GM23248 (cell line): ENCODE measurements at regions not wholly inside any gene's neighbourhood (a gene's known extent, or its start where the extent isn't known, plus 50 kb on each side); places are given as distances from the start of the nearest gene placed in this dataset.

Experiments
- DNase-seq: peaks from one replicate; pipeline ENCODE4 v3.0.0-alpha.2; 2015
- H2AFZ ChIP-seq: fragments of 200-600 bp; sonication (generic); 2 replicates; pipeline ENCODE4 v1.6.1; 2016; ENCODE audit warnings: antibody characterized with exemption
- H3F3A ChIP-seq: fragments of 200-600 bp; sonication (generic); 2 replicates; pipeline ENCODE4 v1.6.1; 2016; ENCODE audit warnings: mild to moderate bottlenecking, antibody characterized with exemption, mixed run types; ENCODE audit not compliant: insufficient read depth
- H3K27ac ChIP-seq: fragments of 200-600 bp; sonication (generic); 2 replicates; pipeline ENCODE4 v1.5.1; 2016; ENCODE audit warnings: mild to moderate bottlenecking
- H3K27me3 ChIP-seq: fragments of 200-600 bp; sonication (generic); replicated peaks from 2 replicates; pipeline ENCODE4 v1.6.1; 2016; ENCODE audit warnings: mild to moderate bottlenecking; ENCODE audit not compliant: insufficient read depth
- H3K36me3 ChIP-seq: fragments of 200-600 bp; sonication (generic); 2 replicates; pipeline ENCODE4 v1.6.1; 2016; ENCODE audit warnings: low read depth, mild to moderate bottlenecking
- H3K4me1 ChIP-seq: fragments of 200-600 bp; sonication (generic); 2 replicates; pipeline ENCODE4 v1.6.1; 2016; ENCODE audit warnings: mild to moderate bottlenecking; ENCODE audit not compliant: insufficient read depth
- H3K4me2 ChIP-seq: fragments of 200-600 bp; sonication (generic); one replicate; pipeline ENCODE4 v1.6.1; 2016; ENCODE audit warnings: mild to moderate bottlenecking; ENCODE audit not compliant: unreplicated experiment
- H3K4me3 ChIP-seq: fragments of 200-600 bp; sonication (generic); 2 replicates; pipeline ENCODE4 v1.5.1; 2016; ENCODE audit warnings: mild to moderate bottlenecking
- H3K79me2 ChIP-seq: fragments of 200-600 bp; sonication (generic); 2 replicates; pipeline ENCODE4 v1.6.1; 2016; ENCODE audit warnings: mild to moderate bottlenecking; ENCODE audit not compliant: insufficient read depth
- H3K9ac ChIP-seq: fragments of 200-600 bp; sonication (generic); 2 replicates; pipeline ENCODE4 v1.6.1; 2016; ENCODE audit warnings: mild to moderate bottlenecking
- H3K9me2 ChIP-seq: fragments of 200-600 bp; sonication (generic); 2 replicates; pipeline ENCODE4 v1.6.1; 2016; ENCODE audit warnings: mixed run types, mild to moderate bottlenecking, moderate library complexity; ENCODE audit not compliant: insufficient read depth
- H3K9me3 ChIP-seq: fragments of 200-600 bp; sonication (generic); one replicate; pipeline ENCODE4 v1.6.1; 2017; ENCODE audit warnings: low read depth
- H4K20me1 ChIP-seq: fragments of 200-600 bp; sonication (generic); 2 replicates; pipeline ENCODE4 v1.6.0; 2016; ENCODE audit not compliant: insufficient read depth
- EZH2 ChIP-seq: fragments of 200-600 bp; sonication (generic); IDR thresholded peaks from 2 replicates; pipeline ENCODE4 v1.6.1; 2018; ENCODE audit warnings: antibody characterized with exemption, mild to moderate bottlenecking; ENCODE audit not compliant: insufficient read depth, poor library complexity, severe bottlenecking
- EZH2phosphoT487 ChIP-seq: fragments of 200-600 bp; sonication (generic); IDR thresholded peaks from 2 replicates; pipeline ENCODE4 v1.6.1; 2018; ENCODE audit warnings: antibody characterized with exemption, moderate library complexity, mild to moderate bottlenecking, low read depth; ENCODE audit not compliant: insufficient read depth
- WGBS, 2 experiments: methylation state at CpG; one replicate each; pipeline ENCODE4 v1.1.6; 2015 to 2017; ENCODE audit warnings: low lambda C conversion rate in 2 of 2, low coverage in 1 of 2; ENCODE audit errors: missing lambda C conversion rate in 2 of 2; 5-methylcytosine and 5-hydroxymethylcytosine counted together
- in situ Hi-C: fragments of 300-500 bp; cut with MboI; formaldehyde crosslinking; loops from 2 replicates; pipeline ENCODE4 v1.15.0; 2020

DNA sequence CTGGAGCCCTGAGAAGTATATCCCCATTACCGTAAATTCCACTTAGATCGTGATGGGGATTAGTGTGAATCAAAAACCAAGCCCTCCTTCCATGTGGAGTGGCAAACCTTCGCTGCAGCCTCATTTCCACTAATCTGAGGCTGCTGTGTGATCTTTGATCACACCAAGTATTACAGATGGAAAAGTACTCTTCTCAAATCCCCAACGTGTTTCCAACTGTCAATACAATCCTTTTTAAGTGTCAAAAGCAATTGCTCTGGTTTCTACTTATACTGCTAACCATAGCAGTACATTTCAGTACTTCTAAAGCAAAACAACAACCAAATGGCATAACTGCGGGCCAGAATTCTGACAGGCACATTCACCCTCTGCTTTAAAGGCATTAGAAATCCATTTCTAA, 307.7 kb upstream of the ADAMTS16 start:
- no peak for DNase-seq
- Histone ChIP-seq H3F3A (no peaks in the 10 kb centered on the region), H3K9ac (no peak overlapping the region), H3K4me3 (no peak overlapping the region), H3K4me1 (no peaks in the 10 kb centered on the region), H4K20me1 (no peaks in the 10 kb centered on the region), H3K79me2 (no peaks in the 10 kb centered on the region), H3K9me2 (no peaks in the 10 kb centered on the region), H3K27me3 (no peaks in the 10 kb centered on the region), H2AFZ (no peak overlapping the region), H3K9me3 (no peaks in the 10 kb centered on the region), H3K27ac (no peak overlapping the region), H3K36me3 (no peaks in the 10 kb centered on the region), H3K4me2 (no peak overlapping the region)
- in situ Hi-C loops, result no loop called here
- 26 to 33% methylated on average over 5 of the region's 5 CpGs for WGBS, 2 experiments
- TF ChIP-seq EZH2phosphoT487, result no peak
- no peak for TF ChIP-seq EZH2

DNA sequence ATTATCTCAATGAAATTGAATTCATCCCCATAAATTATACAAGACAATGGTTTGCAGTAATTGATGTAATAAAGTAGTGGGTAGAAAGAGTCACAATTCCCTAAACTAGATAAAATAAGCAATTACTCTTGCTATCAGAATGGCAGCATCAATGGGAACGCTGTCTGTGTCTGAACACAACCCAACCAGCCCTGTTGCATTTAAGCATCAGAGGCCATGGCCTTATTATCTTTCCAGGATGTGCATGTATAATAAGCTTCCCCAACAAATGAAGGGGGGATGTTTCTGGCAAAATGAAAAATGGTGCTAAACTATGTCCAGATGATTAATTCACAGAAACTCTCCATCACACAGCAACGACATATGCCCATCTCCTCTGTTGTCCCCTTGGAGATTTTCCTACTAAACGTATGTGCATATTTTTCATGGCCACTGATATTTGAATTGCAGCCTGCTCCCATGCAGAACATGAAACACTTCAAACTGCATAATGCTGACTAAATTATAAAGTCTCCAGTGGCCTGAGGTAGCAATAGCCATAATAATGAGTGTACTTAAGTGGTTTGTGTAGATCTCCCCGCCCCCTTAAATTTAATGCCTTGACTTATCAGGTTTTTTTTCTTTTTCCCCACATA, 306.9 kb upstream of the ADAMTS16 start:
- Histone ChIP-seq H3K79me2 (no peaks in the 10 kb centered on the region), H2AFZ (no peak overlapping the region), H3K4me3 (no peak overlapping the region), H3K36me3 (no peaks in the 10 kb centered on the region), H4K20me1 (no peaks in the 10 kb centered on the region), H3K27me3 (no peaks in the 10 kb centered on the region), H3K9ac (no peak overlapping the region), H3K4me2 (no peak overlapping the region), H3F3A (no peaks in the 10 kb centered on the region), H3K27ac (no peak overlapping the region), H3K9me3 (no peaks in the 10 kb centered on the region), H3K9me2 (no peaks in the 10 kb centered on the region), H3K4me1 (no peaks in the 10 kb centered on the region)
- 21 to 25% methylated on average over 4 of the region's 4 CpGs for WGBS, 2 experiments
- no peak for DNase-seq
- TF ChIP-seq EZH2phosphoT487, result no peak
- TF ChIP-seq EZH2, result no peak
- in situ Hi-C loops, result no loop called here

DNA sequence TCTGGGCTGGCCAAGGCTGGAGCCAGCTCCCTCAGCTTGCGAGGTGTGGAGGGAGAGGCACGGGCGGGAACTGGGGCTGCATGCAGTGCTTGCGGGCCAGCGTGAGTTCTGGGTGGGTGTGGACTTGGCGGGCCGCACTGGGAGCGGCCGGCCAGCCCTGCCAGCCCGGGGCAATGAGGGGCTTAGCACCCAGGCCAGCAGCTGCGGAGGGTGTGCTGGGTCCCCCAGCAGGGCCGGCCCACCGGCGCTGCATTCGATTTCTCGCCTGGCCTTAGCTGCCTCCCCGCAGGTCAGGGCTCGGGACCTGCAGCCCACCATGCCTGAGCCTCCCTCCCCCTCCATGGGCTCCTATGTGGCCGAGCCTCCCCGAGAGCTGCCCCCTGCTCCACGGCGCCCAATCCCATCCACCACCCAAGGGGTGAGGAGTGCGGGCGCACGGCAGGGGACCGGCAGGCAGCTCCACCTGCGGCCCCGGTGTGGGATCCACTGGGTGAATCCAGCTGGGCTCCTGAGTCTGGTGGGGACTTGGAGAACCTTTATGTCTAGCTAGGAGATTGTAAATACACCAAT, 302.6 kb upstream of the ADAMTS16 start:
- no peaks in the 10 kb centered on the region for H3K36me3 ChIP-seq
- no peaks in the 10 kb centered on the region for H4K20me1 ChIP-seq
- TF ChIP-seq EZH2phosphoT487, result no peak
- no peak for TF ChIP-seq EZH2
- no peaks in the 10 kb centered on the region for H3K27me3 ChIP-seq
- H3K79me2 ChIP-seq, result no peaks in the 10 kb centered on the region
- in situ Hi-C loops, result no loop called here
- no peak overlapping the region for H2AFZ ChIP-seq
- no peak overlapping the region for H3K4me3 ChIP-seq
- 73 to 81% methylated on average over 10 to 28 of the region's 28 CpGs for WGBS, 2 experiments
- H3F3A ChIP-seq, result no peaks in the 10 kb centered on the region
- no peak overlapping the region for H3K9ac ChIP-seq
- H3K9me3 ChIP-seq, result no peaks in the 10 kb centered on the region
- no peak overlapping the region for H3K27ac ChIP-seq
- H3K4me1 ChIP-seq, result no peaks in the 10 kb centered on the region
- DNase-seq, result no peak
- H3K4me2 ChIP-seq, result no peak overlapping the region
- no peaks in the 10 kb centered on the region for H3K9me2 ChIP-seq

DNA sequence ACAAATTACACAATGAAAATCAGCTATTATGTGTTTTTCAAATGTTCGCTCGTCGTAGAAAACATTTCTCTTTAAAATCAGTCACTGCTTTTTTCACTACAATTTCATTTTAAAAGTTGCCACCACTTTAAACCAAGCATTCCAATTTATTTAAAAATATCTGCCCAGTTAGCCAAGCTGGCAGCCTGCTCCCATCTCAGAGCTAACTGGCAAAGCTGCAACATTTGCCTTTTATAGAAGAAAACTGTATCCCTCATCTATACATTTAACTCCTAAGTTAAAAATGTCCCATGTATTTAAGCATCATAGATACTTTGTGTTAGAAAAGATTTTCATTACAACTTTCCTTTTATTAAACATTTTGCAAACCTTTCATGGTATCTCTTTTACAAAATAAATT, 294.9 kb upstream of the ADAMTS16 start:
- Histone ChIP-seq H3F3A (no peaks in the 10 kb centered on the region), H3K36me3 (no peaks in the 10 kb centered on the region), H3K4me1 (no peaks in the 10 kb centered on the region), H3K4me3 (no peak overlapping the region), H4K20me1 (no peaks in the 10 kb centered on the region), H3K79me2 (no peaks in the 10 kb centered on the region), H3K9me3 (no peaks in the 10 kb centered on the region), H3K9ac (no peak overlapping the region), H2AFZ (no peak overlapping the region), H3K4me2 (no peak overlapping the region), H3K9me2 (no peaks in the 10 kb centered on the region), H3K27me3 (no peaks in the 10 kb centered on the region), H3K27ac (no peak overlapping the region)
- no peak for DNase-seq
- TF ChIP-seq EZH2phosphoT487 (no peak), EZH2 (no peak)
- 6 to 7% methylated on average over 3 of the region's 3 CpGs for WGBS, 2 experiments
- in situ Hi-C loops, result no loop called here
